ENCODE measurements at regions not wholly inside any gene's neighbourhood (a gene's known extent, or its start where the extent isn't known, plus 50 kb on each side); places are given as distances from the start of the nearest gene placed in this dataset.
"Not testable (repeated sequence)": the region's sequence is repeated elsewhere in the genome, so short reads cannot be mapped to it uniquely, and the experiment has no call there.

GRCh38 chr14:105912641-105913180 is 386.3 kb downstream of the TMEM121 start:
- DNase-seq, result no peak

GRCh38 chr14:105913221-105913620 is 386.8 kb downstream of the TMEM121 start:
- no peak for DNase-seq

- DNase-seq, result no peak
Measured at GRCh38 chr14:105913861-105914260, 387.5 kb downstream of the TMEM121 start.

- DNase-seq, result not testable (repeated sequence)
Measured at GRCh38 chr14:105914281-105914680, 387.9 kb downstream of the TMEM121 start.

GRCh38 chr14:105914738-105915385 is 388.5 kb downstream of the TMEM121 start:
- DNase-seq, result no peak

GRCh38 chr14:105915546-105915945 is 389.2 kb downstream of the TMEM121 start:
- DNase-seq, result not testable (repeated sequence)

- DNase-seq, result not testable (repeated sequence)
Measured at GRCh38 chr14:105917136-105917932, 391.0 kb downstream of the TMEM121 start.

GRCh38 chr14:105917933-105918436 is 391.6 kb downstream of the TMEM121 start:
- no peak for DNase-seq

- no peak for DNase-seq
Measured at GRCh38 chr14:105918496-105919262, 392.3 kb downstream of the TMEM121 start.

GRCh38 chr14:105919458-105920150 is 393.2 kb downstream of the TMEM121 start:
- no peak for DNase-seq

GRCh38 chr14:105920151-105920700 is 393.8 kb downstream of the TMEM121 start:
- DNase-seq, result not testable (repeated sequence)

GRCh38 chr14:105920803-105921755 is 394.7 kb downstream of the TMEM121 start:
- DNase-seq, result not testable (repeated sequence)

GRCh38 chr14:105921781-105922180 is 395.4 kb downstream of the TMEM121 start:
- DNase-seq, result not testable (repeated sequence)

GRCh38 chr14:105923520-105924191 is 397.3 kb downstream of the TMEM121 start:
- DNase-seq, result not testable (repeated sequence)

GRCh38 chr14:105924951-105925591 is 398.7 kb downstream of the TMEM121 start:
- DNase-seq, result no peak

- no peak for DNase-seq
Measured at GRCh38 chr14:105925615-105926372, 399.4 kb downstream of the TMEM121 start.

GRCh38 chr14:105926373-105927095 is 400.2 kb downstream of the TMEM121 start:
- DNase-seq, result no peak
